Endothelial cell (in vitro differentiated cells): ENCODE measurements at regions not wholly inside any gene's neighbourhood (a gene's known extent, or its start where the extent isn't known, plus 50 kb on each side); places are given as distances from the start of the nearest gene placed in this dataset.

Experiments used
- DNase-seq: peaks from one replicate; pipeline ENCODE4 v3.0.0; 2021; ENCODE audit warnings: low spot score
- H3K27ac Mint-ChIP-seq: one replicate; pipeline ENCODE4 v1.8.0; 2021; ENCODE audit warnings: mixed read lengths, inconsistent platforms; ENCODE audit not compliant: unreplicated experiment
- H3K27me3 Mint-ChIP-seq: one replicate; pipeline ENCODE4 v1.8.0; 2021; ENCODE audit warnings: mild to moderate bottlenecking, moderate library complexity, mixed read lengths, inconsistent platforms; ENCODE audit not compliant: unreplicated experiment
- H3K36me3 Mint-ChIP-seq: one replicate; pipeline ENCODE4 v1.8.0; 2021; ENCODE audit warnings: mild to moderate bottlenecking, low read depth, mixed read lengths, inconsistent platforms; ENCODE audit not compliant: unreplicated experiment
- H3K4me1 Mint-ChIP-seq: one replicate; pipeline ENCODE4 v1.8.0; 2021; ENCODE audit warnings: mild to moderate bottlenecking, mixed read lengths, inconsistent platforms; ENCODE audit not compliant: unreplicated experiment
- H3K4me3 Mint-ChIP-seq: one replicate; pipeline ENCODE4 v1.8.0; 2021; ENCODE audit warnings: mild to moderate bottlenecking, mixed read lengths, inconsistent platforms; ENCODE audit not compliant: unreplicated experiment
- H3K9me3 Mint-ChIP-seq: one replicate; pipeline ENCODE4 v1.8.0; 2021; ENCODE audit warnings: mixed read lengths, inconsistent platforms; ENCODE audit not compliant: unreplicated experiment
- CTCF ChIP-seq: fragments of 200-600 bp; sonication (generic); IDR thresholded peaks from one replicate; pipeline ENCODE4 v1.5.0; 2021; ENCODE audit warnings: antibody characterized with exemption; ENCODE audit not compliant: unreplicated experiment

- H3K27ac Mint-ChIP-seq, result no peak overlapping the region
- no peak for TF ChIP-seq CTCF
- no peak for DNase-seq
- no peaks in the 10 kb centered on the region for H3K9me3 Mint-ChIP-seq
- H3K36me3 Mint-ChIP-seq, result no peaks in the 10 kb centered on the region
- no peak overlapping the region for H3K4me3 Mint-ChIP-seq
- no peaks in the 10 kb centered on the region for H3K27me3 Mint-ChIP-seq
- no peaks in the 10 kb centered on the region for H3K4me1 Mint-ChIP-seq
Observed at GRCh38 chr5:31047007-31047406, 146.5 kb upstream of the CDH6 start.

- Mint-ChIP-seq H3K27ac (no peak overlapping the region), H3K4me1 (no peaks in the 10 kb centered on the region), H3K36me3 (no peaks in the 10 kb centered on the region), H3K4me3 (no peak overlapping the region), H3K9me3 (no peaks in the 10 kb centered on the region), H3K27me3 (no peaks in the 10 kb centered on the region)
- DNase-seq, result no peak
- TF ChIP-seq CTCF, result no peak
Observed at GRCh38 chr5:31036411-31036810, 157.1 kb upstream of the CDH6 start.

GRCh38 chr5:31033295-31033694, 160.2 kb upstream of the CDH6 start:
- no peak for TF ChIP-seq CTCF
- no peak overlapping the region for H3K4me3 Mint-ChIP-seq
- no peak for DNase-seq
- H3K36me3 Mint-ChIP-seq, result no peaks in the 10 kb centered on the region
- no peaks in the 10 kb centered on the region for H3K4me1 Mint-ChIP-seq
- H3K27me3 Mint-ChIP-seq, result no peaks in the 10 kb centered on the region
- no peaks in the 10 kb centered on the region for H3K9me3 Mint-ChIP-seq
- no peak overlapping the region for H3K27ac Mint-ChIP-seq

- Mint-ChIP-seq H3K9me3 (no peaks in the 10 kb centered on the region), H3K27ac (no peak overlapping the region), H3K4me3 (no peak overlapping the region), H3K27me3 (no peaks in the 10 kb centered on the region), H3K36me3 (no peaks in the 10 kb centered on the region), H3K4me1 (no peaks in the 10 kb centered on the region)
- no peak for DNase-seq
- no peak for TF ChIP-seq CTCF
Observed at GRCh38 chr5:31029925-31030324, 163.6 kb upstream of the CDH6 start.

- Mint-ChIP-seq H3K4me1 (no peaks in the 10 kb centered on the region), H3K36me3 (no peaks in the 10 kb centered on the region), H3K9me3 (no peaks in the 10 kb centered on the region), H3K27me3 (no peaks in the 10 kb centered on the region), H3K27ac (no peak overlapping the region), H3K4me3 (no peak overlapping the region)
- TF ChIP-seq CTCF, result no peak
- DNase-seq, result no peak
Observed at GRCh38 chr5:31027721-31028120, 165.8 kb upstream of the CDH6 start.
